GM13976 (cell line): ENCODE measurements at regions not wholly inside any gene's neighbourhood (a gene's known extent, or its start where the extent isn't known, plus 50 kb on each side); places are given as distances from the start of the nearest gene placed in this dataset.

ENCODE experiments used
- DNase-seq: peaks from one replicate; pipeline ENCODE4 v3.0.0; 2012; ENCODE audit warnings: low spot score
- in situ Hi-C: fragments of 300-500 bp; cut with MboI; formaldehyde crosslinking; loops from one replicate; pipeline ENCODE4 v1.12.0; 2022; ENCODE audit warnings: low sequenced_read_pairs, mixed read lengths, inconsistent platforms; ENCODE audit not compliant: unreplicated experiment
- TF ChIP-seq, protein P1 (sequence below): IDR thresholded peaks from 2 replicates; pipeline ENCODE4 v1.5.1; 2012; ENCODE audit warnings: borderline replicate concordance, mild to moderate bottlenecking; ENCODE audit not compliant: insufficient read depth; ENCODE audit errors: extremely low read depth, missing control alignments, control extremely low read depth

GRCh38 chr13:54162069-54162468, 1133.5 kb downstream of the OLFM4 start:
- in situ Hi-C loops: no loop called here
- TF ChIP-seq, protein P1, sequence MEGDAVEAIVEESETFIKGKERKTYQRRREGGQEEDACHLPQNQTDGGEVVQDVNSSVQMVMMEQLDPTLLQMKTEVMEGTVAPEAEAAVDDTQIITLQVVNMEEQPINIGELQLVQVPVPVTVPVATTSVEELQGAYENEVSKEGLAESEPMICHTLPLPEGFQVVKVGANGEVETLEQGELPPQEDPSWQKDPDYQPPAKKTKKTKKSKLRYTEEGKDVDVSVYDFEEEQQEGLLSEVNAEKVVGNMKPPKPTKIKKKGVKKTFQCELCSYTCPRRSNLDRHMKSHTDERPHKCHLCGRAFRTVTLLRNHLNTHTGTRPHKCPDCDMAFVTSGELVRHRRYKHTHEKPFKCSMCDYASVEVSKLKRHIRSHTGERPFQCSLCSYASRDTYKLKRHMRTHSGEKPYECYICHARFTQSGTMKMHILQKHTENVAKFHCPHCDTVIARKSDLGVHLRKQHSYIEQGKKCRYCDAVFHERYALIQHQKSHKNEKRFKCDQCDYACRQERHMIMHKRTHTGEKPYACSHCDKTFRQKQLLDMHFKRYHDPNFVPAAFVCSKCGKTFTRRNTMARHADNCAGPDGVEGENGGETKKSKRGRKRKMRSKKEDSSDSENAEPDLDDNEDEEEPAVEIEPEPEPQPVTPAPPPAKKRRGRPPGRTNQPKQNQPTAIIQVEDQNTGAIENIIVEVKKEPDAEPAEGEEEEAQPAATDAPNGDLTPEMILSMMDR: no peak
- DNase-seq: no peak

DNA sequence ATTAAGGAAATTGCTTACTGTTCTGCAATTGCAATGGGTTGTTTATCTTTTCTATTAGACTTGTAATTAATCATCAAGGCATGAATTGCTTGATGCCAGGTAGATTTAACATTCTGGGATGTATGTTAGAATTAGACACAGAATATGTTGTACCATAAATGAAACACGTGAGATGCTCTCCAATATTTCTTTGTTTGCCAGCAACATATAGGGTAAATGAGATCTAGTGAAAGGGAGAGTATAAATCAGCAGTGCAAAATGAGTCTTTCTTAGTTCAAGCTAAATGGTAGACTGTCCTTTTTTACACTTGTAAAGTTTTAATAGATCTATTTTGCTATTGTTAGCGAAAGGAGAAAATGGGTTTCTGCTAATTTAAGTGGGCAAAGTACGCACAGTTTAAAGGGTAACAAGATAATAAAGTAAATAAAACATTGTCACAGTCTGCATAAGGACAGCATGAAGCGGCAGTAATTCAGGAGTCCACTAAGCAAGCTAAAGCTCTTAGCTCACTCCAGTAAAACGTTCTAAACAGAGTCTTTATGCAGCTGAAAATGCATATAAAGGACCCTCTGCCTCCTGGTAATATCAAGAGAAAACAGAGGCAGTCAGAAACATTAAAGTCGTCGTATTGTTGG, 1137.1 kb downstream of the OLFM4 start:
- in situ Hi-C loops: no loop called here
- TF ChIP-seq, protein P1: no peak
- no peak for DNase-seq

DNA sequence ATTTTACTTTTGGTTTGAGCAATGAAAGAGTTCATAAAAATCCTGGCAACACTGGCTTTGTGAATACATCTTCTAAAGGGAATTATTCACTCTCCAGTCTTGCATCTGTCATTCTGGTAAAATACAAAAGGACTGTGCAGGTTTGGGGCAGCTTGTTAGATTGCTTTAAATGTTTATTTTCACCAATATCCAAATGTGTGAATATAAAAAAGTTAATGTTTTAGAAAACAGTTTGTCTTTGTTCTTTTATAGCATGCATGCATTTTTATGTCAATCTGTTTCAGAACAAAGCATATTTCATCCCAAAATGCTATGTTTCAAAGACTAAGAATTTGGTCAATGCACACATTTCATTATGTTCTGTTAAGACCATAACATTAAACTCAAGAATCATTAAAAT, 1145.4 kb downstream of the OLFM4 start:
- in situ Hi-C loops: no loop called here
- no peak for DNase-seq
- TF ChIP-seq, protein P1: no peak

- no peak for DNase-seq
- in situ Hi-C loops: no loop called here
- TF ChIP-seq, protein P1: no peak
These were observed 1146.9 kb downstream of the OLFM4 start for GRCh38 chr13:54175466-54175865.

DNA sequence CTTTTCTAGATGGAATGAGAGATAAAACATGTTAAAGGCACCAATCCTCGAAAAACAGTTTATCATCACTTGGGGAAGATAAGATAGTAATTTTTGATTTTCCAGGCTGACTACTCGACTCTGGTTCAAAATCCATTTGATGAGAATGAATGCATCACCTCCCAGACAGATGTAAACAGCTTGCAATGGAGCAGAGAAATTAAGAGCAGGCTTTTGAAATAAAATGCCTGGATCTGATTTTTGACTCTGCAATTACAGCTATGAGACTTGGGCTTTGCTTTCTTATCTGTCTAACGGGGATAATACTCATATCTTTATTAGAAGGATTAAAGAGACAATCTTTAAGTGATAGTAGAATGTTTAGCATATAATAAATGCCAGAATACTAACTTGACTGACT, 1148.9 kb downstream of the OLFM4 start:
- TF ChIP-seq, protein P1: no peak
- no peak for DNase-seq
- in situ Hi-C loops: no loop called here

GRCh38 chr13:54183166-54183565, 1154.6 kb downstream of the OLFM4 start:
- TF ChIP-seq, protein P1: no peak
- no peak for DNase-seq
- in situ Hi-C loops: no loop called here
